GM19455 (cell line): ENCODE measurements at regions not wholly inside any gene's neighbourhood (a gene's known extent, or its start where the extent isn't known, plus 50 kb on each side); places are given as distances from the start of the nearest gene placed in this dataset.
"Not testable (repeated sequence)": the region's sequence is repeated elsewhere in the genome, so short reads cannot be mapped to it uniquely, and the experiment has no call there.

Experiments
- ATAC-seq: cut with Tn5 transposase; IDR thresholded peaks from one replicate; pipeline ENCODE4 v1.9.1; 2021; ENCODE audit not compliant: unreplicated experiment

DNA sequence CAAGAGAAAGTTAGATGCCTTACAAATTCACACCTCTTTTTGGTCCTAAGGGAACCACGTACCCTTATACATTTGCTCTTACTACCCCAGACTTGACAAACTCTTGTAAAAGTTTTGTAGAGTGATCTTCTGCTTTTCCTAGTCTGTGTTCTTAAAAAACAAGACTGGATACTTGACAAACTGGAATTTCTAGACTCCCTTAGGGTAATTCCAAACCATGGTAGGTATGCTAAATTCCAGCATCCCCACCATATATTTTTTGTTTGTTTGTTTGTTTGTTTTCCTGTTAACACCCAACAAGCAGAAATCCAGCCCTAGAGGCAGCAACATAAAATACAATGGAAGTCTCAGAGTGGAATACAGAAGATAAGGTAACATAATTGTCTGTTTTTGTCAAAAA lies 280.7 kb upstream of the NR2F2 start:
- no peak for ATAC-seq

DNA sequence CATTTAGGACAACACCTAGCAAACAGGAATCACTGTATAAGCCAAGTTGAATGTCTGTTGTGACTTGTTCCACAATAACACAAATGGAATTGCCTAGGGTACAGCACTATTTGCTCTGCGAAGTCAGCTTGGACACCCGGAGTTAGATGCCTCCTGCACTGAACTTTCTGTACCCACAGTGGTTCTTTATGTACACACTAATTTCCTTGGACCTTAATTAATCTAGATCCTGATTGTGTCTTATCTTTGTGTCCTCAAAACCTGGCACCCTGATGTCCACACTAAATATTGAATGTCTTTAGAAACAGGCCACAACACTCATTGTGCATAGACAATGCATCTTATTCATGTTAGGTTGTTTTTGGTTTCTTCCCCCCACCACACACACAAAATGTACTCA lies 278.9 kb upstream of the NR2F2 start:
- ATAC-seq, result no peak

DNA sequence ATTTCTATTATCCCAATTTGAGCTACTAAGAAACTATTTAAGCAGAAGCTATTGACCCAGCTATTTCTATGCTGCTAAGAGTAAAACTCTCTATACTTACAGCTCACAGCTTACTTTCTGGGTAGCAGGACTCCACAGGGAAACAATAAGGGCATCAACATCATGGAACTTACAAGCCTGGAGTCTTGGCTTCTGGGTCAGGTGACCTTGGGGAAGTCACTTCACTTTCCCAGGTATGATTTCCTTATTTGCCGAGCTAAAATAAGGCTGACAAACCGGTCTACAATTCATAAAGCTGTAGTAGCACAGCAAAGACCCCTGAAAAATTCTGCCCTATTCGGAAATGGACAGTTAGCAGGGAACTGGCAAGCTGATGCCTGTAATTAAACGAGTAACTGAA lies 278.3 kb upstream of the NR2F2 start:
- ATAC-seq, result no peak

DNA sequence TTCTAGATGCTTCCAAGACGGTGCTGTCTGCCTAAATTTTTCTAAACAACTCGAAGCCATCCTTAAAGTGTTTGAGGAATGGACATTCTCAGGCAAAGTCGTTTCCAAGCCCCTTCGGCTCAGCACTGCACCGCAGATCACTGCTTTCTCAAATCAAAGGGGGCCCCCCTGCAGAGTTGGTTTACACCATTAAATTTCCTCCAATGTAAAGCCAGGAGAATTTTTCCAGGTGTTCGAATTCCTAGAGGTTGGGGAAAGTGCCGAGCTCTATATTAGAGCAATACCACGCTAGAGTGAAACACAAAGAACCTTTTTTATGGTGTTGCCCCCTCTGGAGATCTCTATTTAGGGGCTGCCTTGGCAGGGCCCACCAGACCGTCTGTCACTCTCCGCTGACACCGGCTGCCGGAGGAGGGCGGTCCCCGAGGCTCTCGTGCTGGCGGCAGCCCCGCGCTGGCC lies 277.9 kb upstream of the NR2F2 start:
- no peak for ATAC-seq

DNA sequence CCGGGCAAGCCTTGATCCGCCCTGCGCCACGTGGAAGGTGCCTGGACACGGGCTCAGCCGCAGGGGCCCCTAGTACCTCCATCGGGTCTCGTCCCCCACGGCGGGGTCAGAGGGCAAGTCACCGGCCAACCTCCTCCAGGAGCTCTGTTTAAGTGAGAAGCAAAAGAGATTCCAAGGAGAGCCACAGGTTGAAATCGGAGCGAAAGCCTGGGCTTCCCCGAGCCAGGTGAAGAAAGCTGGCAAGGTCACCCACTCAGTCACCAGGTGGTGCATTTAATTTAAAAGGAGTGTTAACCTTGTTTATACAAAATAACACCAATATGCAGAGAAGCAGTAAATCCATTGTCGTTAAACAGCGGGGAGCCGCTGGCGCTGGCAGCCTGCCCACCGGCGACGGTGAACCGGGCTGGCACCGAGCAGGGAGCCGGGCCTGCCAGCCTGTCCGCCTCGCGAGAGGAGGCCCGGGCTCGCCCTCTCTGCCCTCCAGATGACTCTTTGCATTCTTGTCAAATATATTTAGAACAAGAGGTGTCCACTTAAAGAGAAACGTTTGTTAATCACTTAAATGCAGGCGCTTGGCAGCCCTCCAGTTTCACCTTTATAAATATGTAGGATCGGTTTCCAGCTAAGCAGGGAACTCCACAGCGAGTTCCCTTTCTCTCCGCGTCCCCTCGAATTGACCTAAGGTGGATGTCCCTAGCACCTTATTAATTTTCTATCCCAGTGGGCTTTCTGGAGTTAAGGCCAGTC lies 277.3 kb upstream of the NR2F2 start:
- ATAC-seq, result no peak

DNA sequence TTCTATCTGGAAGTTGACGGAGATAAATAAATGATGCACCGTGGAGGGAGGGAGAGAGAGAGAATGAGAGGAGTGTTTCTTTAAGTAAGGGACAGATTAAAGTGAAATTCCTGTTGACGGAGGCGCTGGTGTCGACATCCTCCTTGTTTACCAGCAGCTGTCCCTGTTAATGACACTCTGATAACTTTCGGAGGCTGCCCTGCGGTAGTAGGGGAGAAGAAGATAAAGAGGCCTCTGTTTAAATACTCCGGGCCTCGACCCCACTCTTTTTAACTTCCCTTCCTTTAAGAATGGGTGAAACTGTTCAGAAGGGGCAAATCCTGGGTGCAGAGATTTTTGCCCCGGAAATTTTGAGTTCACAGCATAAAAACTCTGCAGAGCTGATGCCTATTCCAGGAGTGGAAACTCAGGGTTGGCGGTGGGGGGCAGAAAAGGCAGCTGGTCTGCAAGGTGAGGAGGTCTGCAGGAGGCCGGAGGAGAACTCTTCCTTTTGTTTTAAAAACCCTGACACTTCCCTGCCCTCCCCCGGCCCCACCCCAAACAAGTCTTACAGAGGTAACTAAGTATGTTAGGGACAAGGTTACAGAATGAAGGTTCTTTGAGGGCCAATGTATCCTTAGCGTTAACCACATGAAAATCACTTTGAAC lies 276.6 kb upstream of the NR2F2 start:
- no peak for ATAC-seq

DNA sequence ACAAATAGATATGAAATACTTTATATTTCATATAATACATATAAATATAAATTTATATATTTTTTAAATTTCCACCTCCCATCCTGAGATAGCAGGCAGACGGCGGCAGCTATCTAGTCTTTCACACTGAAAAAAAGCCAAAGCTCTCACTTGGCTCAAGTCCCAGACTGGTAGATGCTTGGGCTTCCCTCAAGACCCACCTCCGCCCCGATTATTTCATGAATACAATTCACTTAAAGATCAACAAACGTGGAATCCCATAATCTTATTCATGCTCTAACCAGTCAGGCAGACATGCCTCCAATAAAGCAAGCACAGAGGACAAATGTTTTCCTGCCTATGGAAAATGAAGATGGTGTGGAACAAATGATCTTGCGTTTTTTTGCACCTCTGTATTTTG lies 275.9 kb upstream of the NR2F2 start:
- ATAC-seq, result no peak

DNA sequence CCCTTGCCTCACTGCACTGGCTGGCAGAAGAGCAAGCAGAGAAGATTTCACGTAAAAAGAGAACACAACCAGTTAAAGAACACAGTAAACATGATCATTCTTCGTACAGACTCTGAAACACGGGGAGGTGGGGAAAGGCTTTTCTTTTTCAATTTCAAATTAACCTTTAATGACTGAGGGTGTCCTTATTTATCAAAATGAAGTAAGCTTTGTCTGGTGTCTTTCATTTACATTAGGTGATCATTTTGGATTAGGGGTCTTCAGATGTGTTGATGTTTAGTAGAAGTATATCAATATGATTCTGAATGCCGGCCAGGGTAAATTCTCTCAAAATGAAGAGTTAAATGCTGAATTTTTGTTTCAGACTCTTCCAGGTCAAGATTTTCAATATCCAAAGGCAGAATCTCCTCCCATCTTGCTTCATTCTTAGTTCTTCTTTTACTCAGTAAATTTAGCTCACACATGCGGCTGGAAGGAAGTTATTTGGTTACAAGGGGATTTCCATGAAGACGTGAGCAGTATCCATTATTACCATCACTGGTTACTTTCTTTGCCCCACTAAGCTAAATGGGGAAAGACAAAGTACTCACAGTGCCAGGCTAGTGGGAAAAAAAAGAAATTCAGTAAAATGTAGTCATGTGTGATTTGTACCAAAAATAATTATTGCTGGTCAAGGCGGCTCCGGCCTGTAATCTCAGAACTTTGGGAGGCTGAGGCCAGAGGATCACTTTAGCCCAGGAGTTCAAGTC lies 272.2 kb upstream of the NR2F2 start:
- peak; percentile 67 for ATAC-seq

DNA sequence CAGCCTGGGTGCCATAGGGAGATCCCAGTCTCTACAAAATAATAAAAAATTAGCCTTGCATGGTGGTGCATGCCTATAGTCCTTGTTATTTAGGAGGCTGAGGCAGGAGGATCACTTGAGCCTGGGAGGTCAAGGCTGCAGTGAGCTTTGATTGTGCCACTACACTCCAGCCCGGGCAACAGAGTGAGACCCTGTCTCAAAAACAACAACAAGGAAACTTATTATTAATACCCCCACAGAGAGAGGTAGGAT lies 271.7 kb upstream of the NR2F2 start:
- not testable (repeated sequence) for ATAC-seq

DNA sequence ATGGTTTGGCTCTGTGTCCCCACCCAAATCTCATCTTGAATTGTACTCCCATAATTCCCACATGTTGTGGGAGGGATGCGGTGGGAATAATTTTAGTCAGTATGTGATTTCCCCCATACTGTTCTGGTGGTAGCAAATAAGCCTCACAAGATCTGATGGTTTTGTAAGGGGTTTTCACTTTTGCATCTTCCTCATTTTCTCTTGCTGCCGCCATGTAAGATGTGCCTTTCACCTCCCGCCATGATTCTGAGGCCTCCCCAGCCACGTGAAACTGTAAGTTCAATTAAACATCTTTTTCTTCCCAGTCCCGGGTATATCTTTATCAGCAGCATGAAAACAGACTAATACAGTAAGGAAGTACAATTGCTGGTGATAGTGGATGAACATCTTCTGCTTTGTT lies 269.9 kb upstream of the NR2F2 start:
- ATAC-seq, result not testable (repeated sequence)

DNA sequence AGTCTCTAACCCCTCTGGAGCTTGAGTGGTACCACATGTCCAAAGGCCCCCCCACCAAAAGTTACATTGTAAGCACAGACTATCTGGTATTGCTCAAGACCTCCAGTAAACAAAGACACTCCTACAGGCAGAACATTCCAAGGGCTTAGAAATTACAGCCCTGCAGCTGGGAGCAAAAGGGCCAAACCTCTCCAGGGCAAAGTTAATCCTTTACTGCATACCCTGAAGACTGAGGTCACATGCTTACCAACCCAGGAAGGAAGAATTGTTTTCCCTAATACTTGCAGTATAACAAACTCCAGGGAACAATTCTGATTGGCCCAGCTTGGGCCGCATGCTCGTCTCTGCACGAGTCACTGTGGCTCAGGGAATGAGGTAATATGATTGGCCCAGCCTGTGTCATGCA lies 266.1 kb upstream of the NR2F2 start:
- no peak for ATAC-seq

DNA sequence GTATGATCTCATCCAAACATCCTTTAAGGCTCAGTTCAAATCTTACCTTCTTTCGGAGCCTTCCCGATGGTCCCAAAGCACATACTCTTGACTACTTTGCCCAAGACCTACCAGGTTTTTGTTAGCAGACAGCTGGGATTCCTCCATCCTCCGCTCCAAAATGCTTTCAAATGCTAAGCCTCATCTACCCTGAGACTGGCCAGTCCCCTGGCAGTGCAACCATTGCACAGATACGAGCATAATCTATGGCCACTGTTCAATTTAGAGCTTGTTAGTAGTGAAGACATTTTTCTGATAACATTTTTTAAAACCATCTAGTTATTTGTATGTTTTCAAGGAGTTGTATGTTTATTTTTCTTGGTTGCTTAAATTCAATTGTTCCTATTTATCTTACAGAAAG lies 264.4 kb upstream of the NR2F2 start:
- ATAC-seq, result no peak

DNA sequence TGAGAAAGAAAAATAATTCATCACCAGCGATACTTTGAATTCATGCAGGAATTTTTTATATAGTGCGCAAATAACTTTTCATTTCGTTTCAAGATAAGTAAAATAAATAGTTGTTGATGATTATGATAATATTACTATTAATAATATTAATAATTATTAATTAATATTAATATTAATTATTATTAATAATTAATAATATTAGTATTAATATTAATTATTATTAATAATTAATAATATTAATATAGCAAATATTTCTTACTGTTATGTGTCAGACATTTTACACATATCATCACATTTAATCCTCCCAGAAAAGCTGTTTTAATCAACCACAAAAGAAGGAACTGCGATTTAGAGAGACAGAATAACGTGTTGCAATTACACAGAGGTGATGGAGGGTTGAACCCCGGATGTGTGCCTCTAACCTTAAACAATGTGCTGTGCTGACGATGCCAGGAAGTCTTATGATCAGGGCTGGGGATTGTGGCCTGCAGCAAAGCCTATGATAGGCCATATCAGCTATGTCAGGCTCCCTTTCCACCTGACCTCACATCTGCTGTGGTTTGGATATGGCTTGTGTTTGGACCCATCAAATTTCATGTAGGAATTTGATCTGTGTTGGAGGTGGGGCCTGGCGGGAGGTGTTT lies 263.5 kb upstream of the NR2F2 start:
- no peak for ATAC-seq

DNA sequence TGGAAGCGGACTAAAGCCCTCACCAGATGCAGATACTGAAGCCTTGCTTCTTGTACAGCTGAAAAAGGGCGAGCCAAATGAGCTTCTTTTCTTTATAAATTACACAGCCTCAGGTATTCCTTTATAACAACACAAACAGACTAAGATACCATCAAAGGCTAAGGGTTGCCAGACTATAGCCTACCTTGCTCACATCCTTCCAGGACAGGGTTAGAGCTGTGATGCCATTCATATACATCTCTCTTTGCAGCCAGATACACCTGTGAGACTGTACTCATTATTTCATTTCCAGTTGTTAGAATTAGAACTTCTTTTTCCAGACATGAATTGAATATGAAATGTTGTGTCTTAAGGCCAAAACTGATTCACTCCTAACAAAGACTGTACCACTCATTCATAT lies 262.8 kb upstream of the NR2F2 start:
- no peak for ATAC-seq

DNA sequence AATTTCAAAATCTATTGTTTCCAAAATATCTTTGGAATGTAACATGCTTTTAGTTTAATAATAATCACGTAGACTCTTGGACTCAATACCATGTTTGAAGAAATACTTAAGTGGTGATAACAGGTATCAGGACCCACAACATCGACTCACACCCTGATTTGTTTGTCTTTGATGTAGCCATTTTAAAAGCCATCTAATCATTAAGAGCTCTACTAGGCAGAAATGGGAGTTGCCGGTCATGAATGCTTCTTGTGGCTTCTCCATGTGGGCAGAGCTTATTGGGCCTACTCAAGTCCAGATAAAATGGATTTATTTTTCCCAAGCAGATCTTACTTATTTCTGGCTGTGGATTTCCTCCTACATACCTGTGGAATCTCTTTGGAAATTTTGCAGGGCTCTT lies 261.6 kb upstream of the NR2F2 start:
- no peak for ATAC-seq

DNA sequence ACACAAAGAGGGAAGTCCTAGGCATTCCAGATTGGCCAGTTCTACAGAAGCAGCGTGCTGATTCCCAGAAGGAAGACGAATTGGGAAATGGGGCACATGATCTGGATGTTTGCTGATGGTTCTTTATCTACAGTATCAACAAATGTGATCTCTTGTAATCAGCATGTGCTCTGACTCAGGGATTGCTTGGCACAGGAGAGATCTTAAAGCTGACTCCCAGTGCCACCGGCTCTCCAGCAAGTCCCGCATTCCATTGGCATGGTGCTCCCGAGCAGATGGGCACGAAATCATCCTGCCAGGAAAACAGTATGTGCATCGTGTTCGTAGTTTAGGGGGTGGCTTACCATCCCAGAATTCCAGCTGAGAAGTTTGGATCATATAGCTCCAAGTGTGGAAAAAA lies 259.9 kb upstream of the NR2F2 start:
- ATAC-seq, result no peak

DNA sequence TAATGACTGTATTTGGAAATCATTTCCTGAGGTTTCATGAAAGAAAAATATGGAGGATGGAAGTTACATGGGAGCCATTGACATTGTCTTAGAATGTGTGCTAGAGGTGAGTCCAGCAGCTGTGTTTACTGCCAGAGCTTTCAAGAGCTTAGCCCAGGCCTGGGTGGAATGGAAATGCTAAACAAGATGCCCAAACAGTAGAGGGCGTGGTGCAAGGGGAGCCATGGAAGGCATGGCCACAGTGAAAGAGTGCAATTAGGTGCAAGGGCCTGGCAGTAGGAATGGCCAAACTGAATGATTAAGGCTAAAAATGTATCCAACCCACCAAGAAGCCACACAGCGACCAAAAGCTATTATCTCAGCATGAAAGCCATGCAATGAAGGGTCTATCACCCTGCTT lies 257.7 kb upstream of the NR2F2 start:
- ATAC-seq, result no peak

DNA sequence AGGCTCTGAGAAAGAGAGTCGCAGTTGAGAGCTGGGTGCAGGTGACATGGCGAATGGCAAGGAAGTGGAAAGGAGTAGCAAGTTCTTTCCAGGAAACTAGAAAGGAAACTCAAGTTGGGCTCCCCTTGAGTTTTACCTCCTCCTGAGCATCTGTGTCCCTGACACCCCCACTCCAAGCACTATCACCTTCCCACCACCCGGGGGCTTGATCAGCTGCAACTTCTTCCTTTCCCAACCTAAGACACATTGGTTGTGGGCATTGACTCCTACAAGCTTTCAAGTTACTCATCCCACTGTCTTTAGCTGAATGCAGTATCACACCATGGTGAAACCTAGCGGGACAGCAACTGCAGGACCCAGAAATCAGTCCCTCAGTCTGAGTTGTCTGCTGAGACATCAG lies 256.6 kb upstream of the NR2F2 start:
- ATAC-seq, result no peak

DNA sequence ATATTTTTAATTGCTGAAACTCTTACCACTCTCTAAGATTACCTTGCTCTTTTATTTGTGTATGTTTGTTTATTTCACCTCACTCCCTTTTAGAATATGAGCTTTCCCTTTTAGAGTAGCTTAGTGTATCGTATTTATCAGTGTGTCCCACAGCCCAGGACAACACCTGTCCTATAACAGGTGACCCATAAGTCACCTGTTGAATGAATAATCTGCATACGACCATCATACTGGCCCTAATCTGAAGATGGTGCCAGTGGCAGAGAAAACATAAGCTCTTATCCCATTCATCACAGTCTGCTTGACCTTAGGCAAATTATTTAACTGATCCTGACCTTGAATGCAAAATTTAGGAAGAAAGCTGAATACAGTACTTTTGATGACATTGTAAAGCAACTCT lies 254.6 kb upstream of the NR2F2 start:
- ATAC-seq, result no peak

DNA sequence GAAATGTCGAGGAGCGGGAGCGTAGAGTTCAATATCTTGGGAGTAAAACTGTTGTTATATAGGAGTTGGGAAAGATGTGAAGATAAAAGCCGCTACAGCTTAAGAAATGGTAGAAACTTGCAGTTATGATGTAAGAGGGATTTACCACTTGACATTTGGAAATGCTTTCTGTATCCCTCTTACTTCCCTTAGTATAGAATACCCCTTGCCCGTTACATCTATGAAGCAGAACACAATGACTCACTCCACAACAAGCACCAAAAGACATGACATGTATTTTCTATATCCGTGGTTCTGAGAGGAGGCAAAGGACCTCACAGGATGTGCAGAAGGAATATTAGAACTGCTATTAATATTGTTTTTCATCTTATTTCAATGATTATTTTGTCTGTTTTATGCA lies 254.2 kb upstream of the NR2F2 start:
- no peak for ATAC-seq

DNA sequence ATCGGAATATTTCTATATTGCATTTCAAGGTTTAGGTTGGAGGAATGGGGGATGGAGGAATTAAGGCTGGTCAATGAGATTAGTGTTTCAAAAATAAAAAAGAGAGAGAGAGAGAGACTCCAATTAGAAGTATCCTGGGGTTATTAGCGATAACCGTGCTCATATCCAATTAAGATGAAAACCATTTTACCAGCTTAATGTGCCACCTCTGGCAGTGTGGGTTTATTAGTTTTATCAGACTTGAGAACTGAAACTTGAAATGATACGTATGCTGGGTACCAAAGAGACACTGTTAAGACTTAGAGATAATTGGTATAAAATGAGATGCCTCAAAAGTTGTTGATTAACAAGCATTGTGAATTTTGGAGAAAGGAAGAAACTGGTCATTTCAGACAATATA lies 251.5 kb upstream of the NR2F2 start:
- ATAC-seq, result no peak

DNA sequence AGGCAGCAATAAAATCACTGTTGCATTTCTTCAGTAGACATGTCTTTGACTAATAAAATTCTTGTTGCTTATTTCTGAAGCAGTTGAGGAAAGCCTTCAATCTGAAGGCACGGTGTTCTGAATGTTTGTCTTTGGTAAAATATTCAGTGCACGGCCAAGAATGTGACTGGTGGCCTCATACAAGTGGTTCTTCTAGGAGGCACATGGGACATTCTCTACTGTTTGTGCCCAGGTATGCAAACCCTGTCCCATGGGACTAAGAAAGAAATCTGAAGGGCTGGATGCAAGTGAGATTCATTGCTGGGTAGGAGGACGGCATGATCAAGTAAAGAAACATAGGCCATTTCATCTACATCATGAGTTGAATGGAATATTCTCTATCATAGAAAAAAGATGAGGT lies 250.6 kb upstream of the NR2F2 start:
- ATAC-seq, result no peak
